ENCODE measurements at regions not wholly inside any gene's neighbourhood (a gene's known extent, or its start where the extent isn't known, plus 50 kb on each side); places are given as distances from the start of the nearest gene placed in this dataset.

DNA sequence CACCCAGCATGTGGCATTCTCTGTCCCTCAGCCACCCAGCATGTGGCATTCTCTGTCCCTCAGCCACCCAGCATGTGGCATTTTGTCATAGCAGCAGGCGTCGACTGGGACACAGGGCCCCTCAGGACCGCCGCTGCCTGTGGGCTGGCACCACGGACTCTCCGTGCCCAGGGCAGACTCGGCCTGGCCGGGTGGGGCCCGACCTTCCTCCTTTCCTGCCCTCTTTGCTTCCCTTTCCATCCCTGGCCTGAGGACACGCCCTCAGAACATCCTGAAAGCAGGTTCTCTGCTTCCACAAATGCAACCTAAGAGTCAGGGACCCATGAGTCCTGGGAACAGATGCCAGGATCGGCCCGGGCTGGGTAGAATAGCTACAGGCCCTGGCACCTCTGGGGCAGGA is 291.4 kb upstream of the SALL3 start:
- no peak overlapping the region for H3K4me2 ChIP-seq (ENCODE audit: control insufficient read depth, extremely low read depth, insufficient read depth, low read depth, low read length)
- no peaks in the 10 kb centered on the region for H3K4me1 ChIP-seq (ENCODE audit: control insufficient read depth, extremely low read depth, insufficient read depth, low read length)
- H3K4me3 ChIP-seq (ENCODE audit: control insufficient read depth in 2 of 3, extremely low read depth in 1 of 3, insufficient read depth in 2 of 3, low read depth in 1 of 3, low read length in 3 of 3), result no peak overlapping the region
- H3K9me3 ChIP-seq (ENCODE audit: control insufficient read depth, low read depth, low read length), result peaks cover 11% of the 10 kb centered on the region
- no peak overlapping the region for H3K27ac ChIP-seq (ENCODE audit: control insufficient read depth, insufficient read depth, low read length)
- H3K27me3 ChIP-seq (ENCODE audit: control insufficient read depth, extremely low read depth, insufficient read depth, low read length), result no peaks in the 10 kb centered on the region
- H4K20me1 ChIP-seq (ENCODE audit: control insufficient read depth, extremely low read depth, insufficient read depth, low read length), result no peaks in the 10 kb centered on the region
- H3K79me2 ChIP-seq (ENCODE audit: control insufficient read depth, insufficient read depth, low read length), result no peaks in the 10 kb centered on the region
- no peak overlapping the region for H2AFZ ChIP-seq (ENCODE audit: control insufficient read depth, low read length)
- no peak for TF ChIP-seq EZH2 (IDR thresholded peaks at IDR 0.05; ENCODE audit: low read length)
- TF ChIP-seq, protein P1, sequence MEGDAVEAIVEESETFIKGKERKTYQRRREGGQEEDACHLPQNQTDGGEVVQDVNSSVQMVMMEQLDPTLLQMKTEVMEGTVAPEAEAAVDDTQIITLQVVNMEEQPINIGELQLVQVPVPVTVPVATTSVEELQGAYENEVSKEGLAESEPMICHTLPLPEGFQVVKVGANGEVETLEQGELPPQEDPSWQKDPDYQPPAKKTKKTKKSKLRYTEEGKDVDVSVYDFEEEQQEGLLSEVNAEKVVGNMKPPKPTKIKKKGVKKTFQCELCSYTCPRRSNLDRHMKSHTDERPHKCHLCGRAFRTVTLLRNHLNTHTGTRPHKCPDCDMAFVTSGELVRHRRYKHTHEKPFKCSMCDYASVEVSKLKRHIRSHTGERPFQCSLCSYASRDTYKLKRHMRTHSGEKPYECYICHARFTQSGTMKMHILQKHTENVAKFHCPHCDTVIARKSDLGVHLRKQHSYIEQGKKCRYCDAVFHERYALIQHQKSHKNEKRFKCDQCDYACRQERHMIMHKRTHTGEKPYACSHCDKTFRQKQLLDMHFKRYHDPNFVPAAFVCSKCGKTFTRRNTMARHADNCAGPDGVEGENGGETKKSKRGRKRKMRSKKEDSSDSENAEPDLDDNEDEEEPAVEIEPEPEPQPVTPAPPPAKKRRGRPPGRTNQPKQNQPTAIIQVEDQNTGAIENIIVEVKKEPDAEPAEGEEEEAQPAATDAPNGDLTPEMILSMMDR (optimal IDR thresholded peaks at IDR 0.05 in 1 of 3, IDR thresholded peaks at IDR 0.05 in 1 of 3, conservative IDR thresholded peaks at IDR 0.05 in 1 of 3; ENCODE audit: extremely low read depth in 1 of 3, insufficient read depth in 2 of 3, low read length in 3 of 3), result no peak
- no peak overlapping the region for H3K9ac ChIP-seq (ENCODE audit: control insufficient read depth, extremely low read depth, insufficient read depth, low read length)
- H3K9me1 ChIP-seq (ENCODE audit: control insufficient read depth, extremely low read depth, insufficient read depth, low read length), result no peaks in the 10 kb centered on the region
- FAIRE-seq, result no peak
- DNase-seq (ENCODE audit: low read depth, low spot score), result no peak
- dilution Hi-C loops (cut with MboI; ENCODE audit: extremely low pct_ligation_motif_present, low sequenced_read_pairs), result no loop called here
- H3K36me3 ChIP-seq (ENCODE audit: control insufficient read depth in 2 of 2, extremely low read depth in 1 of 2, insufficient read depth in 2 of 2, low read length in 2 of 2), result no peaks in the 10 kb centered on the region

DNA sequence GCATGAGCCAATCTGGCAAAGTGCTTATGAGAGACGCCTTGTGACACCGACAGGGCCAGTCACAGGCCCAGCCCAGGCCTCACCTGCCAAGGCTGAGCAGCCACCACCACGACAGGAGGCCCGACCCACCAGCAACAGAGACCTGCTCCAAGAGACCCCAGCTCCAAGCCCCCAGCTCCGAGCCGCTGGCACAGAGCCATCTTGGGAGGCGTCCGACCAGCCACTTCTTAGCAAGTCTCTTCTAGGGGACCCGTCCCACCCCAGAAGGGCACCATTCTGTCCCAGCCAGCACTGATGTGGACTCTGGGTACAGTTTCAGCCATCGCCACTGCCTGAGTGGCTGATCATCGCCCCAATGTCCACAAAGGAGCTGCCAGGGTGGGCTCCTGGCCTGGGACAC is 290.7 kb upstream of the SALL3 start:
- DNase-seq (ENCODE audit: low read depth, low spot score), result no peak
- no peaks in the 10 kb centered on the region for H4K20me1 ChIP-seq (ENCODE audit: control insufficient read depth, extremely low read depth, insufficient read depth, low read length)
- no peaks in the 10 kb centered on the region for H3K4me1 ChIP-seq (ENCODE audit: control insufficient read depth, extremely low read depth, insufficient read depth, low read length)
- FAIRE-seq, result no peak
- H3K9ac ChIP-seq (ENCODE audit: control insufficient read depth, extremely low read depth, insufficient read depth, low read length), result no peak overlapping the region
- H2AFZ ChIP-seq (ENCODE audit: control insufficient read depth, low read length), result no peak overlapping the region
- no peak overlapping the region for H3K4me2 ChIP-seq (ENCODE audit: control insufficient read depth, extremely low read depth, insufficient read depth, low read depth, low read length)
- H3K79me2 ChIP-seq (ENCODE audit: control insufficient read depth, insufficient read depth, low read length), result no peaks in the 10 kb centered on the region
- H3K27ac ChIP-seq (ENCODE audit: control insufficient read depth, insufficient read depth, low read length), result no peak overlapping the region
- no peaks in the 10 kb centered on the region for H3K27me3 ChIP-seq (ENCODE audit: control insufficient read depth, extremely low read depth, insufficient read depth, low read length)
- no peaks in the 10 kb centered on the region for H3K9me1 ChIP-seq (ENCODE audit: control insufficient read depth, extremely low read depth, insufficient read depth, low read length)
- dilution Hi-C loops (cut with MboI; ENCODE audit: extremely low pct_ligation_motif_present, low sequenced_read_pairs), result no loop called here
- no peak overlapping the region for H3K4me3 ChIP-seq (ENCODE audit: control insufficient read depth in 2 of 3, extremely low read depth in 1 of 3, insufficient read depth in 2 of 3, low read depth in 1 of 3, low read length in 3 of 3)
- TF ChIP-seq EZH2 (IDR thresholded peaks at IDR 0.05; ENCODE audit: low read length), result no peak
- TF ChIP-seq, protein P1 (optimal IDR thresholded peaks at IDR 0.05 in 1 of 3, IDR thresholded peaks at IDR 0.05 in 1 of 3, conservative IDR thresholded peaks at IDR 0.05 in 1 of 3; ENCODE audit: extremely low read depth in 1 of 3, insufficient read depth in 2 of 3, low read length in 3 of 3), result no peak
- H3K36me3 ChIP-seq (ENCODE audit: control insufficient read depth in 2 of 2, extremely low read depth in 1 of 2, insufficient read depth in 2 of 2, low read length in 2 of 2), result no peaks in the 10 kb centered on the region
- peaks cover 9% of the 10 kb centered on the region for H3K9me3 ChIP-seq (ENCODE audit: control insufficient read depth, low read depth, low read length)

All from keratinocyte (primary cell).